Skeletal muscle satellite cell (primary cell): ENCODE measurements at regions not wholly inside any gene's neighbourhood (a gene's known extent, or its start where the extent isn't known, plus 50 kb on each side); places are given as distances from the start of the nearest gene placed in this dataset.

Experiments
- H3K27me3 ChIP-seq: 2 replicates; pipeline ENCODE4 v1.7.0; 2013; ENCODE audit warnings: low read length; ENCODE audit not compliant: control insufficient read depth, insufficient read depth
- H3K36me3 ChIP-seq: 2 replicates; pipeline ENCODE4 v1.7.0; 2013; ENCODE audit warnings: mild to moderate bottlenecking, control low read depth, low read length; ENCODE audit not compliant: insufficient read depth
- H3K4me1 ChIP-seq: 2 replicates; pipeline ENCODE4 v1.7.0; 2013; ENCODE audit warnings: low read length; ENCODE audit not compliant: control insufficient read depth, insufficient read depth
- H3K4me2 ChIP-seq: 2 replicates; pipeline ENCODE4 v1.7.0; 2013; ENCODE audit warnings: mild to moderate bottlenecking, low read length
- H3K4me3 ChIP-seq: 2 replicates; pipeline ENCODE4 v1.7.0; 2013; ENCODE audit warnings: low read length
- H3K9ac ChIP-seq: 2 replicates; pipeline ENCODE4 v1.7.0; 2013; ENCODE audit warnings: mild to moderate bottlenecking, low read depth, low read length, moderate library complexity
- H3K9me3 ChIP-seq: replicated peaks from 2 replicates; pipeline ENCODE4 v1.7.0; 2013; ENCODE audit warnings: mild to moderate bottlenecking, control low read depth, low read length

DNA sequence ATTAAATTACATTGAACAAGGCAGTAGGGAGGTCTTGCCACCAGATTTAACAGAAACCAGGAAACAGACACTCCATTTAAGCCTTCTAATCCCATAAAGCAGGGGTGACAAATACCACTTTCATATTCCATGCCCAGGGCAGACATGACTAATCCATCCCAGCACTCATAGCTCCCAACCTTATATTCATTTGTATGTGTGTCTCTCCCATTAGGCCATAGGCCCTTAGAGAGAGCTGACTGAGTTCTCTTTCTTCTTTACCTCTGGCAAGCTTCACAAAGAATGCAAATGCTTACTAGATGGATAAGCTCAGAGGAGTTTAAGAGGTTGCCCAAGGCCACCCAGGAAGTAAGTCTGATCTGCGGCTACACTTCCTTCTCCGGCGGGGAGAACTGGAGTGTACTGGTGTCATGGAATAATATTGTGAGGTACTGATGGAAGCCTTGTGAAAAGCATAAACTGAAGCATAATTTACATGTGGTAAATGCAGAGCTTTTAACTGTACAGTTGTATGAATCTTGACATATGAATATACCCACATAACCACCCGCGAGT, 239.7 kb upstream of the HABP2 start:
- Histone ChIP-seq H3K9ac (no peak overlapping the region), H3K4me2 (no peak overlapping the region), H3K36me3 (no peaks in the 10 kb centered on the region), H3K27me3 (no peaks in the 10 kb centered on the region), H3K4me3 (no peak overlapping the region), H3K9me3 (no peaks in the 10 kb centered on the region), H3K4me1 (no peaks in the 10 kb centered on the region)

GRCh38 chr10:113313722-113314121, 239.1 kb upstream of the HABP2 start:
- Histone ChIP-seq H3K9me3 (no peaks in the 10 kb centered on the region), H3K9ac (no peak overlapping the region), H3K4me1 (no peaks in the 10 kb centered on the region), H3K4me3 (no peak overlapping the region), H3K36me3 (no peaks in the 10 kb centered on the region), H3K27me3 (no peaks in the 10 kb centered on the region), H3K4me2 (no peak overlapping the region)

DNA sequence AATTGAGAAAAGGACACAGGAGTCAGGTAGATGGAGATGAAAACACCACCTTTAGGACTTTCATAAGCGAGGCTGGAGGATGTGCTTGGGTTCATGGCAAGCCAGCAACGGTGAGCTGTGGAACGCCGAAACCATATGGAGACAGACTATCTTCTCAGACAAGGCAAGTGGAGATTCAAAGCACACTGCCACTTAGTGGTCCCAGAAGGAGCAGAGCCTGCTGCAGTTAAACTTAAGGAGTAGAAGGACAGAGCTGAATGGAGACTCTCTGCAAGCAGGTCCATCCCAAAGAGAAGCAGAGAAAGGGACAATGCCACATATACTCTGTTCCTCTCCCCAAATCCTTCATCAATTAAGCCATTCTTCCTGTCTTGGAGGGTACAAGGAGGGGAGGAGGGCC, 236.3 kb upstream of the HABP2 start:
- no peaks in the 10 kb centered on the region for H3K9me3 ChIP-seq
- H3K4me3 ChIP-seq: no peak overlapping the region
- H3K36me3 ChIP-seq: no peaks in the 10 kb centered on the region
- no peaks in the 10 kb centered on the region for H3K4me1 ChIP-seq
- H3K9ac ChIP-seq: no peak overlapping the region
- peaks cover 8% of the 10 kb centered on the region for H3K27me3 ChIP-seq
- no peak overlapping the region for H3K4me2 ChIP-seq

GRCh38 chr10:113317489-113317888, 235.4 kb upstream of the HABP2 start:
- Histone ChIP-seq H3K4me1 (no peaks in the 10 kb centered on the region), H3K4me3 (no peak overlapping the region), H3K4me2 (no peak overlapping the region), H3K9me3 (no peaks in the 10 kb centered on the region), H3K36me3 (no peaks in the 10 kb centered on the region), H3K9ac (no peak overlapping the region), H3K27me3 (peaks cover 8% of the 10 kb centered on the region)

GRCh38 chr10:113319479-113319878, 233.4 kb upstream of the HABP2 start:
- H3K36me3 ChIP-seq: no peaks in the 10 kb centered on the region
- no peak overlapping the region for H3K9ac ChIP-seq
- H3K4me1 ChIP-seq: no peaks in the 10 kb centered on the region
- H3K9me3 ChIP-seq: no peaks in the 10 kb centered on the region
- H3K4me3 ChIP-seq: no peak overlapping the region
- no peak overlapping the region for H3K4me2 ChIP-seq
- H3K27me3 ChIP-seq: peaks cover 8% of the 10 kb centered on the region

DNA sequence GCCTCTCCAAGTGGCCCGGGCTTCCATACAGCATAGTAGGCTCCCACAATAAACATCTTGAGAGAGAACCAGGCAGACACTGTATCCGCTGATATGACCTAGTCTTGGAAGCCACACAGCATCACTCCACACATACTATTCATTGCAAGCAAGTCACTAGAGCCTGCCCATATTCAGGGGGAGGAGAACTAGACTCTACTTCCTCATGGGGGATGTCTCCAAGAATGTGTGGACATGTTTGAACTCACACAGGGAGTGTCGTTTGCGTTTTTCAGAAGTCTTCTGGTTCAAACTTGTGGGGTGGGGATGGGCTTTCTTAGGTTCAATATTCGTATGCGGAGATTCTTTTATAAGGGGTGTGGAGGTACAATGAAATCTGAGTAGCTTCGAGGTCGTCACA, 232.6 kb upstream of the HABP2 start:
- H3K36me3 ChIP-seq: no peaks in the 10 kb centered on the region
- H3K4me1 ChIP-seq: no peaks in the 10 kb centered on the region
- no peak overlapping the region for H3K4me2 ChIP-seq
- H3K9ac ChIP-seq: no peak overlapping the region
- no peaks in the 10 kb centered on the region for H3K9me3 ChIP-seq
- H3K4me3 ChIP-seq: no peak overlapping the region
- peaks cover 8% of the 10 kb centered on the region for H3K27me3 ChIP-seq

DNA sequence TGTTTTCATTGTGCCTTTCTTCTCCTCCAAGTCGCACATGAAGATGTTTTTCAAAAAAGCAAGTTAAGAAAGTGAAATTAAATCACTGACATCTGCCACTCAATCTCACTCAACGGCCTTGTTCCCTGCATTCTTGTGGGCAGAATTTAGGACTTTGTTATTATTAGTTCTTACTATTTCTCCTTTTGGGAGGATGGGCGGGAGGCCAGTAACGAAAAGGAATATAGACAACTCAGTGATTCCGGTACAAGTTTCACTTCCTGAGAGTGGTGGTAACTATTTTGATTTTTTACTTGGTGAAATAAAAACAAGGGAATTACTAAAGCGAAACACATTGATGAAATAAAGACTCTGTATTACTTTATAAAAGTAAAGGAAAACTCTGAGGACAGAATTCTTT, 231.9 kb upstream of the HABP2 start:
- H3K4me1 ChIP-seq: peaks cover 6% of the 10 kb centered on the region
- no peak overlapping the region for H3K4me2 ChIP-seq
- no peak overlapping the region for H3K9ac ChIP-seq
- no peaks in the 10 kb centered on the region for H3K36me3 ChIP-seq
- H3K27me3 ChIP-seq: peaks cover 8% of the 10 kb centered on the region
- H3K4me3 ChIP-seq: no peak overlapping the region
- no peaks in the 10 kb centered on the region for H3K9me3 ChIP-seq

- H3K9ac ChIP-seq: no peak overlapping the region
- peaks cover 13% of the 10 kb centered on the region for H3K4me1 ChIP-seq
- H3K4me2 ChIP-seq: no peak overlapping the region
- H3K4me3 ChIP-seq: no peak overlapping the region
- no peaks in the 10 kb centered on the region for H3K9me3 ChIP-seq
- H3K36me3 ChIP-seq: no peaks in the 10 kb centered on the region
- peaks cover 8% of the 10 kb centered on the region for H3K27me3 ChIP-seq
Observed at GRCh38 chr10:113322843-113323242, 230.0 kb upstream of the HABP2 start.

DNA sequence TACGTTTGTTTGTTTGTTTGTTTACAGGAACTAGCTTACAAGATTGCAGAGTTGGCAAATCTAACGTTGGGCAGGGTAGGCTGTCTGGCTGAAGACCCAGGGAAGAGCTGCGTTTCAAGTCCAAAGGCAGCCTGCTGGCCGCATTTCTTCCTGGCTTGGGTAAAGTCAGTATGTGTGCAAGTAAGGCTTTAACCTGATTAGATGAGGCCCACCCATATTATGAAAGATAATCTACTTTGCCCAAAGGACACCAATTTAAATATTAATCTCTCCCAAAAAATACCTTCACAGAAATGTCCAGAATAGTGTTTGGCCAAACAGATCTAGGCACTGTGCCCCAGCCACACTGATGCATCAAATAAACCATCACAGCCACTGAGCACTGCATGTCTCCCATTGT, 228.9 kb upstream of the HABP2 start:
- H3K4me1 ChIP-seq: peaks cover 13% of the 10 kb centered on the region
- H3K9ac ChIP-seq: no peak overlapping the region
- no peak overlapping the region for H3K4me3 ChIP-seq
- no peaks in the 10 kb centered on the region for H3K9me3 ChIP-seq
- no peak overlapping the region for H3K4me2 ChIP-seq
- H3K27me3 ChIP-seq: peaks cover 8% of the 10 kb centered on the region
- no peaks in the 10 kb centered on the region for H3K36me3 ChIP-seq

GRCh38 chr10:113326160-113327111, 226.4 kb upstream of the HABP2 start:
- Histone ChIP-seq H3K9ac (no peak overlapping the region), H3K9me3 (no peaks in the 10 kb centered on the region), H3K4me1 (peaks cover 17% of the 10 kb centered on the region), H3K4me2 (no peak overlapping the region), H3K36me3 (no peaks in the 10 kb centered on the region), H3K4me3 (no peak overlapping the region), H3K27me3 (no peaks in the 10 kb centered on the region)

DNA sequence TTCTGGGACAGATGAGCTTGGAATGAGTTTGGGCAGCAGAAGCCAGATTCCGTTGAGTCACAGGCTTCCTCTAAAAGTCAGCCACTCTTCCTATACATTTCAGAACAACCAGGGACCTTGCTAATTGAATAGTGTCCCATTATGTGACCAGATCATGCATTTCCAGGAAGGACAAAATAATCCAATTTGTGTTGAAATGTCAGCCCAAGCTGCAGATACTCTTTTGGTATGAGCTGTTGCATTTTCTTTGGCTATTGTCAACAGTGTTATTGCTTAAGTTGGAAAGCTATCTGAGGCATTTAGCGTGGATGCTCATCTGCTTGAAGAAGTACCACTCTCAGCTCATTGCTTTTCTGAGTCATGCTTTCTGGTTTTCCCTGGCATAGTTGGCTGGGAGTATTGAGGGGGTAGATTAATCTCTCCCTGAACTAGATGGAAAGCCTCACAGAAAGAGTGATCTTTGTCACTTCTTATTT, 223.7 kb upstream of the HABP2 start:
- Histone ChIP-seq H3K9ac (no peak overlapping the region), H3K9me3 (no peaks in the 10 kb centered on the region), H3K4me2 (no peak overlapping the region), H3K4me3 (no peak overlapping the region), H3K27me3 (peaks cover 3% of the 10 kb centered on the region), H3K36me3 (no peaks in the 10 kb centered on the region), H3K4me1 (peaks cover 17% of the 10 kb centered on the region)

DNA sequence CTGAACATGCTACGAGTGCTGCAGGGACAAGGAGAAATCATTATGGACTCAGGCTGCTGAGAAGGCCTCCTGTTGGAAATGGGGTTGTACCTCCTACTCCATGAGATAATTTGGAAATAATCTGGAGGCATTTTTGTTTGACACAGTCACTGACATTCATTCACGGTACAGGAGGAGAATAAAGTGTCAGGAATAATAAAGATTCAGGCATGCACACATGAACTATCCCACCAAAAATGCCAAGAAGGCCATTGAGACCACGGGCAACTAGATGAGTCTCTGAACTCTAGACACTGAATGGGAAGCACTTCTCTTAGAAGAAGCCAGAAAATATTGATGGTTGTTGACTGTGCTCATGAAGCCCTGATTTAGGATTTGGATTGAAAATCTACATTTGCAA, 220.9 kb upstream of the HABP2 start:
- H3K9me3 ChIP-seq: no peaks in the 10 kb centered on the region
- H3K4me3 ChIP-seq: no peak overlapping the region
- H3K9ac ChIP-seq: no peak overlapping the region
- no peaks in the 10 kb centered on the region for H3K36me3 ChIP-seq
- peaks cover 4% of the 10 kb centered on the region for H3K4me1 ChIP-seq
- H3K27me3 ChIP-seq: peaks cover 17% of the 10 kb centered on the region
- H3K4me2 ChIP-seq: no peak overlapping the region
